ENCODE measurements at regions not wholly inside any gene's neighbourhood (a gene's known extent, or its start where the extent isn't known, plus 50 kb on each side); places are given as distances from the start of the nearest gene placed in this dataset.

GRCh38 chr13:111476197-111476596 is 155.8 kb downstream of the TEX29 start:
- no peak overlapping the region for H3K27ac ChIP-seq (ENCODE audit: control insufficient read depth, insufficient read depth, low read length)
- H3K4me2 ChIP-seq (ENCODE audit: control insufficient read depth, extremely low read depth, insufficient read depth, low read depth, low read length), result no peak overlapping the region
- no peaks in the 10 kb centered on the region for H3K9me1 ChIP-seq (ENCODE audit: control insufficient read depth, extremely low read depth, insufficient read depth, low read length)
- no peaks in the 10 kb centered on the region for H3K9me3 ChIP-seq (ENCODE audit: control insufficient read depth, low read depth, low read length)
- H3K4me1 ChIP-seq (ENCODE audit: control insufficient read depth, extremely low read depth, insufficient read depth, low read length), result no peaks in the 10 kb centered on the region
- H3K9ac ChIP-seq (ENCODE audit: control insufficient read depth, extremely low read depth, insufficient read depth, low read length), result no peak overlapping the region
- H3K27me3 ChIP-seq (ENCODE audit: control insufficient read depth, extremely low read depth, insufficient read depth, low read length), result no peaks in the 10 kb centered on the region
- no peaks in the 10 kb centered on the region for H3K79me2 ChIP-seq (ENCODE audit: control insufficient read depth, insufficient read depth, low read length)
- DNase-seq (ENCODE audit: low read depth, low spot score), result no peak
- no peaks in the 10 kb centered on the region for H4K20me1 ChIP-seq (ENCODE audit: control insufficient read depth, extremely low read depth, insufficient read depth, low read length)
- TF ChIP-seq EZH2 (IDR thresholded peaks at IDR 0.05; ENCODE audit: low read length) (no peak), CTCF (optimal IDR thresholded peaks at IDR 0.05 in 1 of 3, IDR thresholded peaks at IDR 0.05 in 1 of 3, conservative IDR thresholded peaks at IDR 0.05 in 1 of 3; ENCODE audit: extremely low read depth in 1 of 3, insufficient read depth in 2 of 3, low read length in 3 of 3) (no peak)
- dilution Hi-C loops (cut with MboI; ENCODE audit: extremely low pct_ligation_motif_present, low sequenced_read_pairs), result no loop called here
- no peak overlapping the region for H2AFZ ChIP-seq (ENCODE audit: control insufficient read depth, low read length)
- no peak overlapping the region for H3K4me3 ChIP-seq (ENCODE audit: control insufficient read depth in 2 of 3, extremely low read depth in 1 of 3, insufficient read depth in 2 of 3, low read depth in 1 of 3, low read length in 3 of 3)
- FAIRE-seq, result no peak
- no peaks in the 10 kb centered on the region for H3K36me3 ChIP-seq (ENCODE audit: control insufficient read depth in 2 of 2, extremely low read depth in 1 of 2, insufficient read depth in 2 of 2, low read length in 2 of 2)

GRCh38 chr13:111479412-111479811 is 159.0 kb downstream of the TEX29 start:
- Histone ChIP-seq H3K4me2 (ENCODE audit: control insufficient read depth, extremely low read depth, insufficient read depth, low read depth, low read length) (no peak overlapping the region), H3K9me3 (ENCODE audit: control insufficient read depth, low read depth, low read length) (peaks cover 4% of the 10 kb centered on the region), H3K9me1 (ENCODE audit: control insufficient read depth, extremely low read depth, insufficient read depth, low read length) (no peaks in the 10 kb centered on the region), H3K4me3 (ENCODE audit: control insufficient read depth in 2 of 3, extremely low read depth in 1 of 3, insufficient read depth in 2 of 3, low read depth in 1 of 3, low read length in 3 of 3) (no peak overlapping the region), H3K4me1 (ENCODE audit: control insufficient read depth, extremely low read depth, insufficient read depth, low read length) (no peaks in the 10 kb centered on the region), H3K79me2 (ENCODE audit: control insufficient read depth, insufficient read depth, low read length) (no peaks in the 10 kb centered on the region), H3K36me3 (ENCODE audit: control insufficient read depth in 2 of 2, extremely low read depth in 1 of 2, insufficient read depth in 2 of 2, low read length in 2 of 2) (no peaks in the 10 kb centered on the region), H3K27me3 (ENCODE audit: control insufficient read depth, extremely low read depth, insufficient read depth, low read length) (no peaks in the 10 kb centered on the region), H3K27ac (ENCODE audit: control insufficient read depth, insufficient read depth, low read length) (no peak overlapping the region), H3K9ac (ENCODE audit: control insufficient read depth, extremely low read depth, insufficient read depth, low read length) (no peak overlapping the region), H4K20me1 (ENCODE audit: control insufficient read depth, extremely low read depth, insufficient read depth, low read length) (no peaks in the 10 kb centered on the region), H2AFZ (ENCODE audit: control insufficient read depth, low read length) (no peak overlapping the region)
- dilution Hi-C loops (cut with MboI; ENCODE audit: extremely low pct_ligation_motif_present, low sequenced_read_pairs), result no loop called here
- FAIRE-seq (no peak), DNase-seq (ENCODE audit: low read depth, low spot score) (no peak)
- no peak for TF ChIP-seq EZH2 (IDR thresholded peaks at IDR 0.05; ENCODE audit: low read length)
- no peak for TF ChIP-seq CTCF (optimal IDR thresholded peaks at IDR 0.05 in 1 of 3, IDR thresholded peaks at IDR 0.05 in 1 of 3, conservative IDR thresholded peaks at IDR 0.05 in 1 of 3; ENCODE audit: extremely low read depth in 1 of 3, insufficient read depth in 2 of 3, low read length in 3 of 3)

Measured in keratinocyte (primary cell).